GM18951 (cell line): ENCODE measurements at regions not wholly inside any gene's neighbourhood (a gene's known extent, or its start where the extent isn't known, plus 50 kb on each side); places are given as distances from the start of the nearest gene placed in this dataset.
"Not testable (repeated sequence)": the region's sequence is repeated elsewhere in the genome, so short reads cannot be mapped to it uniquely, and the experiment has no call there.

Source experiments
- POLR2A ChIP-seq: IDR thresholded peaks from 4 replicates; pipeline ENCODE4 v1.6.1; 2011; ENCODE audit warnings: mild to moderate bottlenecking; ENCODE audit not compliant: insufficient read length, insufficient read depth; ENCODE audit errors: extremely low read depth
- in situ Hi-C: fragments of 300-500 bp; cut with MboI; formaldehyde crosslinking; loops from one replicate; pipeline ENCODE4 v1.12.0; 2022; ENCODE audit warnings: low sequenced_read_pairs, mixed read lengths, inconsistent platforms; ENCODE audit not compliant: unreplicated experiment

DNA sequence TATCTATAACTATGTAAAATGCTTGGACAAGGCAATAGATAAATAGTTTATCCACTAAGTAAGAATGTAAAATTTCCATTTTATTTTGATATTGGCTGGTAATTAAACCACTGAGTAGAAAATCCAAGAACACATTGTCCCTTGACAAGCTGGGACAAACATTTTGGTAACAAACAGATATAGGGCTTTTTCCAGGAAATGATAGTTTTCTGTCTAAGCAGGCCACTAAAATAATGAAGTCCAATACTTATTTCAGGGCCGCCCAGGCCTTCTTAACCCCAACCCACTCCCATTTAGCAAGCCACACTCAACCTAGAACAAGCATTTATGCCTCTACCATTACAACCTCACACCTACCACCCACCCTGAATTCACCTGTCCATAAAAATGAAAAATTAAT is 368.6 kb downstream of the PRELID2 start:
- in situ Hi-C loops = no loop called here
- TF ChIP-seq POLR2A = no peak

DNA sequence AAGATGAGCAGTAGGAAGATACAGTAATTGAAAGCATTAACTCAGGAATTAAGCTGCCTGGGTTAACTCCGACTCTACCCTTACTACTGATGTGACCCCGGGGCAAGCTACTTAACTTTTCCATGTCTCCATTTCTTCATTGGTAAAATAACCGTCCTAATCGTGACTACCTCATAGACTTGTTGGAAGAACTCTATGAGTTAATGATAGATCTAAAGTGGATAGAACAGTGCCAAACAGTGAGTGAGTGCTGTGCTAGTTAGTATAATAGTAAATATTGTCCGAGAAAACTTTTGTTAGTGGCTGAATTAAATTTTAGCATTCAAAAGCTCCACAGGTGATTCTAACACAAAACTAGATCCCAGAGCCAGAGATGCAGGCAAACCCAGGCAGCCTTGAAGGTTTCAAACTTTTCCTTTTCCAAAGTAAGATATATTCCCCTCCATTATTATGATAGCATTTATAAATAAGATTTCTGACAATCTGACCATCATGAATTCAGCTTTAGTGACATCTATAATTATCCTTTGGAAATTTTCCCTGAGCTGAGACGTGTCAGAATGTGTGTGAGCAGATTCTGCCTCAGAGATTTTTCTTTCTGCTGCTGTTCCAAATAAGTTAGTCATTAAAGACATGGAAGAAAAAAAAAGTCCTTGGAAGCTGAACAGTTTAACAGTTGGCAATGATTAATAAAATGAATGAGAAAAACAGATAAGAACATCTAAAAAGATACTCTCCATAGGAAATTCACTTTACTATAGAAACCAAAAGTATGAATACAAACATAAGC is 369.5 kb downstream of the PRELID2 start:
- in situ Hi-C loops = no loop called here

DNA sequence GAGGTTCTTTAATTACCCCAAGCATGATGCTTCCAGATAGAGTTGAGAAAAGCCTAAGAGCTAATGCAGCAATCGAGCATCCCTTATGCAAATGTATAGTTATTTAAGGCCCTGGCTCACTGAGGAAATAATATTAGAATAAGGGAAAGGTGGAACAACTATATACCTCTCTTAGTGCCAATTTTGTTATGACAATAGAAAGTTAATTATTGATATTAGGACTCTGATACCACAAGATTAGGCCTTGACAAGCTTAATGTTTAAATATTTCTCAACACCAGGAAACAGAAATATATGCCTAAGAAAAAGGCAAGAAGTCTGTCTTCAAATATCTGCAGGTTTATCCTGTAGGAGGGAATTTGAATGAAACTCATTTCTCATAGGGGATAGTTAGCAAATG is 371.0 kb downstream of the PRELID2 start:
- in situ Hi-C loops = no loop called here
- no peak for TF ChIP-seq POLR2A

More for the DNA sequence above, 369.5 kb downstream of the PRELID2 start:
- TF ChIP-seq POLR2A = no peak

DNA sequence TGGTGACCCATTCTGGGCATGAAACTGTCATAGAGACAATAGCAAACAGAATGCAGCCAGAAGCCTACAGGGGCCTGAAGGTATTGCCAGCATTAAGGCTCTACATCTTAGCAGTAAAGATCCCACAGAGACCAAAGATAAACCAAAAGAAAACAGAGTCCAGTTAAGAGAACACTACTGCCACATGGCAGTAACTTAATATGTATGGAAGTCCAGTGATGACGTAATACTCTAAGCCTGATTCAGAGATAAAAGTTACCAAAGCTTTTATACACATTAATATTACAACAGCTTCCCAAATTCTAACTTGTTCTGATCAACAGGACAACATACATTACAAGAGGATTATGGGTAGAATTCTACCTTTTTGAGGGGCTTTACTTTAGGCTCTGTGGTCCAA is 371.5 kb downstream of the PRELID2 start:
- no peak for TF ChIP-seq POLR2A
- in situ Hi-C loops = no loop called here

GRCh38 chr5:145462525-145462924 is 372.6 kb downstream of the PRELID2 start:
- no peak for TF ChIP-seq POLR2A
- in situ Hi-C loops = no loop called here

GRCh38 chr5:145450286-145450885 is 384.8 kb downstream of the PRELID2 start:
- in situ Hi-C loops = no loop called here
- TF ChIP-seq POLR2A = no peak

DNA sequence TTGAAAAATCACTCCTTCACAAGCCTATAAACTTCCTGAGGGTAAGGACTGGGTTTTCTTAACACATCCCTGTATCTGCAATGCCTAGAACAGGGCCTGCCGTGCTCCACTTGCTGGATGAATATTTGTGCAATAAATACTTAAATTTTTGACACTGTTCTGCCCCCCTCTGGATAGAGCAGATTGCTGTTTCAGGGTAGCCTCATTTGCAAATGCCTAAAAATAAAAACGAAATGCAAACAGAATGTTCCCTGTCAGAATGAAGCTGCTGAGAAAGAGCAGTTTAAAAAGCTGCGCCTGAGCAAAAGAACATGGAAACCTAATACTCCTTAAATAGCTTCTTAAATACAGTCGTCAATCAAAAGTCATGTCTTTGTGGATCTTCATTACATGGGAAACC is 385.3 kb downstream of the PRELID2 start:
- in situ Hi-C loops = no loop called here
- TF ChIP-seq POLR2A = no peak

- in situ Hi-C loops = not testable (repeated sequence)
These were observed 388.3 kb downstream of the PRELID2 start for GRCh38 chr5:145446875-145447274.

- no peak for TF ChIP-seq POLR2A
- in situ Hi-C loops = no loop called here
These were observed 388.7 kb downstream of the PRELID2 start for GRCh38 chr5:145446412-145446811.

- in situ Hi-C loops = no loop called here
- TF ChIP-seq POLR2A = no peak
These were observed 390.1 kb downstream of the PRELID2 start for GRCh38 chr5:145445027-145445426.

DNA sequence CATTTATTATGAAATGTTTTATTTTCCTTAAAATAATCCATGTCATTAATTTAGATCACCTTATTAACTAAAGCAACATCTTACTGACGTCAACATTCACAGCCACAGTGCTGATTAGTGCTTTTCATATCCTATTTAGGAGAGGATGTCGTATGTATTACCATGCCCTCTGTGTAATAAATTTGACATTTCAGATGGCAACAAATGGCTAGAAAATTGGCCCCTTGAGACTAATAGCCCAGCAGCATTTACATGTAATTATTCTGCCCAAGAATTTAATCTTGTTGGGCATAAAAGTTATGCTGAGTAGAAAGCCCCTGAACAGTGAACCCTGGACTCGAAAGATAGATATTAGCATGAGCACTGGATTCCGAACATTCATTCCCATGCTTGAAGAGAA is 391.2 kb downstream of the PRELID2 start:
- in situ Hi-C loops = no loop called here
- no peak for TF ChIP-seq POLR2A

DNA sequence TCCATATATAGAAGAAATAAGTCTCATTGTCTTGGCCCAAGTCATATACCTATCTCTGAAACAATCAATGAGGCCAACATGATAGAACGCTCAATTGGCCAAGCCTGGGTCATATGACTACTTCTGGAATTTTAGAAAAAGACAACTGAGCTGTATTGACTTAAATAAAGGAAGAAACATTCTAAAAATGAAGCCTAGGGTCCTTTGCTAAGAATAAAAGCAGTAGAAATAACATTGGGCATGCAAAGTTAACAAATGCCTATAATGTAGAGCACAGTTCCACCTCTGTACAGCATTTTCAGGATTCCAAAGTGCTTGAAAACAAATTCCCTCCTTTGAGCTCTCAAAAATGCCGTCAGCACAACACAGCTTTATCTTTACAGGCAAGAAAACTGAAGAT is 391.8 kb downstream of the PRELID2 start:
- in situ Hi-C loops = no loop called here
- no peak for TF ChIP-seq POLR2A

- in situ Hi-C loops = not testable (repeated sequence)
These were observed 392.5 kb downstream of the PRELID2 start for GRCh38 chr5:145442661-145443060.

- in situ Hi-C loops = no loop called here
These were observed 393.9 kb downstream of the PRELID2 start for GRCh38 chr5:145441228-145441627.

More at GRCh38 chr5:145441228-145441627, 393.9 kb downstream of the PRELID2 start:
- TF ChIP-seq POLR2A = no peak
